ENCODE measurements at regions not wholly inside any gene's neighbourhood (a gene's known extent, or its start where the extent isn't known, plus 50 kb on each side); places are given as distances from the start of the nearest gene placed in this dataset.

DNA sequence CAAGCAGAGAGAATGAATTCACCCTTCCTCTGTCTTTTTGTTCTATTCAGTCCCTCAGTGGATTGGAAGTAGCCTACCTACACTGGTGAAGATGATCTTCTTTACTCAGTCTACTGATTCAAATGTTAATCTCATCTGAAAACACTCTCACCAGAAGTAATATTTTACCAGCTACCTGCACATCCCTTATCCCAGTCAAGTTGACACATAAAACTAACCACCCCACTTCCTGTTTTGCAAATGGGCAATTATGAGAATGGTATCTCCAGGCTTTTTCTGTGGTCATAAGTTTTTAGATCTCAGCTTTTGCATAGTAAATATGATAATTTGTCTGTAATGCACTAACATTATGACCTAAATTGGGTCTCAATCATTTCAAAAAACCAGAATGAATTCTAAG, 228.8 kb upstream of the ECI2 start:
- no peak overlapping the region for H3K27ac ChIP-seq (ENCODE audit: low read length)
- no peaks in the 10 kb centered on the region for H3K9me3 ChIP-seq (ENCODE audit: low read length)
- no peak overlapping the region for H2AFZ ChIP-seq (ENCODE audit: low read depth, low read length)
- H4K20me1 ChIP-seq (ENCODE audit: insufficient read depth): no peaks in the 10 kb centered on the region
- H3K4me2 ChIP-seq (ENCODE audit: low read length): no peak overlapping the region
- no peak overlapping the region for H3K9ac ChIP-seq (ENCODE audit: low read length)
- H3K9me2 ChIP-seq (ENCODE audit: insufficient read depth, low read length): no peaks in the 10 kb centered on the region
- TF ChIP-seq MXI1 (conservative IDR thresholded peaks at IDR 0.05; ENCODE audit: poor library complexity, severe bottlenecking): no peak
- TF ChIP-seq SMC3 (conservative IDR thresholded peaks at IDR 0.05; ENCODE audit: poor library complexity): no peak
- TF ChIP-seq EP300 (conservative IDR thresholded peaks at IDR 0.05; ENCODE audit: poor library complexity, severe bottlenecking): no peak
- TF ChIP-seq, protein P1, sequence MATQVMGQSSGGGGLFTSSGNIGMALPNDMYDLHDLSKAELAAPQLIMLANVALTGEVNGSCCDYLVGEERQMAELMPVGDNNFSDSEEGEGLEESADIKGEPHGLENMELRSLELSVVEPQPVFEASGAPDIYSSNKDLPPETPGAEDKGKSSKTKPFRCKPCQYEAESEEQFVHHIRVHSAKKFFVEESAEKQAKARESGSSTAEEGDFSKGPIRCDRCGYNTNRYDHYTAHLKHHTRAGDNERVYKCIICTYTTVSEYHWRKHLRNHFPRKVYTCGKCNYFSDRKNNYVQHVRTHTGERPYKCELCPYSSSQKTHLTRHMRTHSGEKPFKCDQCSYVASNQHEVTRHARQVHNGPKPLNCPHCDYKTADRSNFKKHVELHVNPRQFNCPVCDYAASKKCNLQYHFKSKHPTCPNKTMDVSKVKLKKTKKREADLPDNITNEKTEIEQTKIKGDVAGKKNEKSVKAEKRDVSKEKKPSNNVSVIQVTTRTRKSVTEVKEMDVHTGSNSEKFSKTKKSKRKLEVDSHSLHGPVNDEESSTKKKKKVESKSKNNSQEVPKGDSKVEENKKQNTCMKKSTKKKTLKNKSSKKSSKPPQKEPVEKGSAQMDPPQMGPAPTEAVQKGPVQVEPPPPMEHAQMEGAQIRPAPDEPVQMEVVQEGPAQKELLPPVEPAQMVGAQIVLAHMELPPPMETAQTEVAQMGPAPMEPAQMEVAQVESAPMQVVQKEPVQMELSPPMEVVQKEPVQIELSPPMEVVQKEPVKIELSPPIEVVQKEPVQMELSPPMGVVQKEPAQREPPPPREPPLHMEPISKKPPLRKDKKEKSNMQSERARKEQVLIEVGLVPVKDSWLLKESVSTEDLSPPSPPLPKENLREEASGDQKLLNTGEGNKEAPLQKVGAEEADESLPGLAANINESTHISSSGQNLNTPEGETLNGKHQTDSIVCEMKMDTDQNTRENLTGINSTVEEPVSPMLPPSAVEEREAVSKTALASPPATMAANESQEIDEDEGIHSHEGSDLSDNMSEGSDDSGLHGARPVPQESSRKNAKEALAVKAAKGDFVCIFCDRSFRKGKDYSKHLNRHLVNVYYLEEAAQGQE (IDR thresholded peaks at IDR 0.05; ENCODE audit: borderline replicate concordance): no peak
- TF ChIP-seq TAF1 (IDR thresholded peaks at IDR 0.05; ENCODE audit: low read depth): no peak
- TF ChIP-seq, protein P2, sequence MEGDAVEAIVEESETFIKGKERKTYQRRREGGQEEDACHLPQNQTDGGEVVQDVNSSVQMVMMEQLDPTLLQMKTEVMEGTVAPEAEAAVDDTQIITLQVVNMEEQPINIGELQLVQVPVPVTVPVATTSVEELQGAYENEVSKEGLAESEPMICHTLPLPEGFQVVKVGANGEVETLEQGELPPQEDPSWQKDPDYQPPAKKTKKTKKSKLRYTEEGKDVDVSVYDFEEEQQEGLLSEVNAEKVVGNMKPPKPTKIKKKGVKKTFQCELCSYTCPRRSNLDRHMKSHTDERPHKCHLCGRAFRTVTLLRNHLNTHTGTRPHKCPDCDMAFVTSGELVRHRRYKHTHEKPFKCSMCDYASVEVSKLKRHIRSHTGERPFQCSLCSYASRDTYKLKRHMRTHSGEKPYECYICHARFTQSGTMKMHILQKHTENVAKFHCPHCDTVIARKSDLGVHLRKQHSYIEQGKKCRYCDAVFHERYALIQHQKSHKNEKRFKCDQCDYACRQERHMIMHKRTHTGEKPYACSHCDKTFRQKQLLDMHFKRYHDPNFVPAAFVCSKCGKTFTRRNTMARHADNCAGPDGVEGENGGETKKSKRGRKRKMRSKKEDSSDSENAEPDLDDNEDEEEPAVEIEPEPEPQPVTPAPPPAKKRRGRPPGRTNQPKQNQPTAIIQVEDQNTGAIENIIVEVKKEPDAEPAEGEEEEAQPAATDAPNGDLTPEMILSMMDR (IDR thresholded peaks at IDR 0.05; ENCODE audit: poor library complexity, severe bottlenecking): no peak
- no peak for TF ChIP-seq EZH2 (IDR thresholded peaks at IDR 0.05; ENCODE audit: borderline replicate concordance, insufficient read depth, low read length, poor library complexity, severe bottlenecking)
- no peak for TF ChIP-seq RAD21 (conservative IDR thresholded peaks at IDR 0.05)
- no peak for TF ChIP-seq POLR2AphosphoS5 (IDR thresholded peaks at IDR 0.05)
- H3K36me3 ChIP-seq (ENCODE audit: insufficient read depth, low read length): no peaks in the 10 kb centered on the region
- no peak overlapping the region for H3K4me3 ChIP-seq (ENCODE audit: low read length)
- H3K27me3 ChIP-seq (ENCODE audit: insufficient read depth, low read depth, low read length): no peaks in the 10 kb centered on the region
- H3F3A ChIP-seq (ENCODE audit: insufficient read depth, low read length, poor library complexity, severe bottlenecking): no peaks in the 10 kb centered on the region
- H3K79me2 ChIP-seq (replicated peaks; ENCODE audit: insufficient read depth, low read length): no peaks in the 10 kb centered on the region

DNA sequence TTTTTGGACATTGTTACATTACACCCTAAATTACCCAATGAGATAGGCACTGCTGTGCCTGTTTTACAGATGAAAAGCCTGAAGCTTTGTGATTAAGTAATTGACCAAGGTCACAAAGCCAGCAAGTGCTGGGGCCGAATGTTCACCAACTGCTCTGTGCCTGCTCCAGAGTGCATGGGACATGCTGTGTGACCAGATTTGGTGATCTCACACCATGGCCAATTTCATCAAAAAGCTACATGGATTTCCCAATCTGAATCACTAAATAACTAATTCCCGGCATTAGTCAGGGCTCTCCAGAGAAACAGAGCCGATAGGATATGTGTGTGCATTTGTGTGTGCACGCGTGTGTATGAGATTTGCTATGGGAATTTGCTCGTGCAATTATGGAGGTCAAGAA, 228.3 kb upstream of the ECI2 start:
- Histone ChIP-seq H3K79me2 (replicated peaks; ENCODE audit: insufficient read depth, low read length) (no peaks in the 10 kb centered on the region), H3K4me3 (ENCODE audit: low read length) (no peak overlapping the region), H3K4me2 (ENCODE audit: low read length) (no peak overlapping the region), H2AFZ (ENCODE audit: low read depth, low read length) (no peak overlapping the region), H4K20me1 (ENCODE audit: insufficient read depth) (no peaks in the 10 kb centered on the region), H3K9me3 (ENCODE audit: low read length) (no peaks in the 10 kb centered on the region), H3K36me3 (ENCODE audit: insufficient read depth, low read length) (no peaks in the 10 kb centered on the region), H3F3A (ENCODE audit: insufficient read depth, low read length, poor library complexity, severe bottlenecking) (no peaks in the 10 kb centered on the region), H3K27me3 (ENCODE audit: insufficient read depth, low read depth, low read length) (no peaks in the 10 kb centered on the region), H3K27ac (ENCODE audit: low read length) (no peak overlapping the region), H3K9me2 (ENCODE audit: insufficient read depth, low read length) (no peaks in the 10 kb centered on the region), H3K9ac (ENCODE audit: low read length) (no peak overlapping the region)
- TF ChIP-seq, protein P2 (IDR thresholded peaks at IDR 0.05; ENCODE audit: poor library complexity, severe bottlenecking): no peak
- TF ChIP-seq TAF1 (IDR thresholded peaks at IDR 0.05; ENCODE audit: low read depth) (no peak), EZH2 (IDR thresholded peaks at IDR 0.05; ENCODE audit: borderline replicate concordance, insufficient read depth, low read length, poor library complexity, severe bottlenecking) (no peak), EP300 (conservative IDR thresholded peaks at IDR 0.05; ENCODE audit: poor library complexity, severe bottlenecking) (no peak), RAD21 (conservative IDR thresholded peaks at IDR 0.05) (no peak), POLR2AphosphoS5 (IDR thresholded peaks at IDR 0.05) (no peak), SMC3 (conservative IDR thresholded peaks at IDR 0.05; ENCODE audit: poor library complexity) (no peak), MXI1 (conservative IDR thresholded peaks at IDR 0.05; ENCODE audit: poor library complexity, severe bottlenecking) (no peak)
- TF ChIP-seq, protein P1 (IDR thresholded peaks at IDR 0.05; ENCODE audit: borderline replicate concordance): no peak
